ENCODE measurements at regions not wholly inside any gene's neighbourhood (a gene's known extent, or its start where the extent isn't known, plus 50 kb on each side); places are given as distances from the start of the nearest gene placed in this dataset.

DNA sequence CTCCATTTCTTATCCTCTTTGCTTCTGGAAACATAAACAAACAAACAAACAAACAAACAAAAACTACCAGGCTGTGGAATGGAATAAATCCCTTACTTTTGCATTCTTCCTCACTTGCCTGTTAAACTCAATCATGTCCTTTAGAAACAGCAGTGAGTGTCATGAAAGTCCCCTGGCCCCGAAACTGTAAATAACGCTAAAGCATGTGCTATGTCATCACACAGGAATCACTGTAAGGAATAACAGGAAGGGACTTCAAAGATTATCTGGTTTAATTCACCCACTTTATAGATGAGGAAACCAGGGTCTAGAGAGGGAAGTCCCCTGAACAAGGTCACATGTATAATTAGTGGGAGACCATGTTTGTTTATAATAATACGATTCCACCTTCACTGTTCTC, 159.4 kb upstream of the MEOX2 start:
- no peaks in the 10 kb centered on the region for H3K36me3 ChIP-seq (ENCODE audit: control insufficient read depth in 4 of 4, insufficient read depth in 4 of 4, low read length in 4 of 4)
- H3K27me3 ChIP-seq (ENCODE audit: control insufficient read depth in 3 of 3, insufficient read depth in 3 of 3, low read length in 2 of 3) = no peaks in the 10 kb centered on the region
- TF ChIP-seq, protein P1, sequence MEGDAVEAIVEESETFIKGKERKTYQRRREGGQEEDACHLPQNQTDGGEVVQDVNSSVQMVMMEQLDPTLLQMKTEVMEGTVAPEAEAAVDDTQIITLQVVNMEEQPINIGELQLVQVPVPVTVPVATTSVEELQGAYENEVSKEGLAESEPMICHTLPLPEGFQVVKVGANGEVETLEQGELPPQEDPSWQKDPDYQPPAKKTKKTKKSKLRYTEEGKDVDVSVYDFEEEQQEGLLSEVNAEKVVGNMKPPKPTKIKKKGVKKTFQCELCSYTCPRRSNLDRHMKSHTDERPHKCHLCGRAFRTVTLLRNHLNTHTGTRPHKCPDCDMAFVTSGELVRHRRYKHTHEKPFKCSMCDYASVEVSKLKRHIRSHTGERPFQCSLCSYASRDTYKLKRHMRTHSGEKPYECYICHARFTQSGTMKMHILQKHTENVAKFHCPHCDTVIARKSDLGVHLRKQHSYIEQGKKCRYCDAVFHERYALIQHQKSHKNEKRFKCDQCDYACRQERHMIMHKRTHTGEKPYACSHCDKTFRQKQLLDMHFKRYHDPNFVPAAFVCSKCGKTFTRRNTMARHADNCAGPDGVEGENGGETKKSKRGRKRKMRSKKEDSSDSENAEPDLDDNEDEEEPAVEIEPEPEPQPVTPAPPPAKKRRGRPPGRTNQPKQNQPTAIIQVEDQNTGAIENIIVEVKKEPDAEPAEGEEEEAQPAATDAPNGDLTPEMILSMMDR (IDR thresholded peaks at IDR 0.05; ENCODE audit: control extremely low read depth, extremely low read depth) = no peak
- 57 to 66% methylated on average over 3 of the region's 3 CpGs for WGBS, 2 donors
- no peak overlapping the region for H3K27ac ChIP-seq (ENCODE audit: low read depth in 1 of 2, low read length in 1 of 2)
- no peaks in the 10 kb centered on the region for H3K9me3 ChIP-seq (ENCODE audit: control insufficient read depth in 4 of 4, insufficient read depth in 3 of 4, low read length in 3 of 4)
- peaks cover 0 to 33% (median 0%) of the 10 kb centered on the region in 5 donors for H3K4me1 ChIP-seq (ENCODE audit: control insufficient read depth in 5 of 5, insufficient read depth in 5 of 5, low read length in 5 of 5)
- H3K4me3 ChIP-seq = no peak overlapping the region
- DNase-seq (peak in 2 of 3 donors; percentile 55 to 63), ATAC-seq (ENCODE audit: insufficient read depth, low FRiP score) (no peak)
- H3K9ac ChIP-seq (ENCODE audit: insufficient read depth in 1 of 2, low read length in 2 of 2) = no peak overlapping the region

DNA sequence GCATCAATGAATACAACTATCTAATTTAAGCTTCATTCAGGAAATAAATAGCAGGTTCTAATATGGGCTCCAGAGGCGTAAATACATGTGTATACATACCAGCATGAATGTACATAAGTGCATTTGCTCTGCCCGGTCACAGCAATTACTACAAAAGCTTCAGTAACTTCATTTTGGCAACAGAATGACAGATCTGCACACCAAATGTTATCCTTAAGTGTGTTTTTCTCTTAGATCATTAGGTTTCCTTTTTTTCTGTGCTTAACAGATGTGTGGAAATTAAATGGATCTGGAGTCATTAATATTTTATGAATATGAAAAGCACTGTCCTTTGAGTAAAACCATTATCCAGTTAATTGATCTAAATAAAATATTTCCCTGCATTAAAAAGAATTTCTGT, 159.0 kb upstream of the MEOX2 start:
- DNase-seq = no peak
- no peak overlapping the region for H3K27ac ChIP-seq (ENCODE audit: low read depth in 1 of 2, low read length in 1 of 2)
- H3K27me3 ChIP-seq (ENCODE audit: control insufficient read depth in 3 of 3, insufficient read depth in 3 of 3, low read length in 2 of 3) = no peaks in the 10 kb centered on the region
- WGBS, 2 donors = 87 to 88% methylated on average over 2 of the region's 2 CpGs
- no peak overlapping the region for H3K4me3 ChIP-seq
- TF ChIP-seq, protein P1 (IDR thresholded peaks at IDR 0.05; ENCODE audit: control extremely low read depth, extremely low read depth) = no peak
- H3K9ac ChIP-seq (ENCODE audit: insufficient read depth in 1 of 2, low read length in 2 of 2) = no peak overlapping the region
- H3K9me3 ChIP-seq (ENCODE audit: control insufficient read depth in 4 of 4, insufficient read depth in 3 of 4, low read length in 3 of 4) = no peaks in the 10 kb centered on the region
- no peak for ATAC-seq (ENCODE audit: insufficient read depth, low FRiP score)
- H3K4me1 ChIP-seq (ENCODE audit: control insufficient read depth in 5 of 5, insufficient read depth in 5 of 5, low read length in 5 of 5) = peaks cover 0 to 35% (median 0%) of the 10 kb centered on the region in 5 donors
- no peaks in the 10 kb centered on the region for H3K36me3 ChIP-seq (ENCODE audit: control insufficient read depth in 4 of 4, insufficient read depth in 4 of 4, low read length in 4 of 4)

DNA sequence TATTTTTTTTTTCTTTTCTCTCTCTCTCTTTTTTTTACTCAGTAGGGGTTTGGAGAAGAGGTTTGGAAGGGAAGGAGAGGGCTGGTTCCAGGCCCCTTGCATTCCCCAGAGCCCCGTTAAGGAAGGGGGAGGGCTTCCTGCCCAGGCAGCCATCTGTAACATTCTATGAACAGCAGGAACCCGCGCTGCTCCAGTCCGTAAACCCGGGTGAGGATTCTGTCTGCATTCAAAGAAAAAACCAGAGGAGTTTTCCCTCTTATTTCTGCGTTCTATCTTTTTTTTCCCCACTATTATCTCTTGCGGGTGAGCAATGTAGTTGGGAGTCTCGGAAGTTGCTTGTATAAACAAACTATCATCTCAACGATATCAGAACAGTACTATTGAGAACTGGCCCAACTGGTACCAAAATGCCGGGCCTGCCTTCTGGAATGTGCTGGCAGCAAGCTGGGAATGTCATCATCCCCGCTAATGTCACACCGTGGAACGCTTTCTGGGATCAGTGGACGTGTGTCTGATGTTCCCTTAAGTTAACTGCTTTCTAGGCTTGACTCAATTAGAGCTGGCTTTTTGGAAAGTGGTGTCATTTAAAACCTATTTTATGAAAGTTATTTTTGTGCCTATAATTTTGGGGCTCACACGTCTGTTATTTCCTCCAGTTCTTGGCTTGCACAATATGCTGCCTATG, 153.1 kb upstream of the MEOX2 start:
- Histone ChIP-seq H3K27ac (ENCODE audit: low read depth in 1 of 2, low read length in 1 of 2) (peak overlapping the region; percentile 77 to 78), H3K36me3 (ENCODE audit: control insufficient read depth in 4 of 4, insufficient read depth in 4 of 4, low read length in 4 of 4) (no peaks in the 10 kb centered on the region), H3K9me3 (ENCODE audit: control insufficient read depth in 4 of 4, insufficient read depth in 3 of 4, low read length in 3 of 4) (no peaks in the 10 kb centered on the region), H3K9ac (ENCODE audit: insufficient read depth in 1 of 2, low read length in 2 of 2) (peak overlapping the region in 1 of 2 donors; percentile 97), H3K27me3 (ENCODE audit: control insufficient read depth in 3 of 3, insufficient read depth in 3 of 3, low read length in 2 of 3) (no peaks in the 10 kb centered on the region), H3K4me3 (no peak overlapping the region), H3K4me1 (ENCODE audit: control insufficient read depth in 5 of 5, insufficient read depth in 5 of 5, low read length in 5 of 5) (peaks cover 0 to 61% (median 4%) of the 10 kb centered on the region in 5 donors)
- 19 to 31% methylated on average over 15 of the region's 15 CpGs for WGBS, 2 donors
- TF ChIP-seq, protein P1 (IDR thresholded peaks at IDR 0.05; ENCODE audit: control extremely low read depth, extremely low read depth) = no peak
- no peak for ATAC-seq (ENCODE audit: insufficient read depth, low FRiP score)
- DNase-seq = peak; percentile 84 to 90 (median 89)
